HG03095 (cell line): ENCODE measurements at regions not wholly inside any gene's neighbourhood (a gene's known extent, or its start where the extent isn't known, plus 50 kb on each side); places are given as distances from the start of the nearest gene placed in this dataset.

ENCODE experiments used
- ATAC-seq: cut with Tn5 transposase; IDR thresholded peaks from one replicate; pipeline ENCODE4 v1.9.1; 2021; ENCODE audit warnings: moderate library complexity; ENCODE audit not compliant: unreplicated experiment

DNA sequence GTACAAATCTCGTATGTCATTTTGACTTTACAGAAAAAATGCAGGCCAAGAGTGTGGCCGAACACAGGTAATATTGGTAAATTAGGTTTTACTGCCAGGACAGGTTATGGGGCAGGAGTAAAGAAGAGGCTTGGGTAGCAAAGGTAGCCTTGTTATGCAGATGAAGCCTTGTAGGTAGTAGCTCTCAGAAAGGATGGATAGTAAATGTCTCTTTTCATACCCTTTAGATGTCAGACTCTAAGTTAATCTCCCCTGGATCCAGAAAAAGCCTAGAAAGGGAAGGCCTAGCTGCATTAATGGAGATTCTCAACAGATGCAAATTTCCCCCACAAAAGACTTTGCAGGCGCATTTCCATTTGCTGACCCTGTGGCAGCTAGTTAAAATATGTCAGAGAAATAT is 1445.1 kb upstream of the CADM2 start:
- no peak for ATAC-seq

DNA sequence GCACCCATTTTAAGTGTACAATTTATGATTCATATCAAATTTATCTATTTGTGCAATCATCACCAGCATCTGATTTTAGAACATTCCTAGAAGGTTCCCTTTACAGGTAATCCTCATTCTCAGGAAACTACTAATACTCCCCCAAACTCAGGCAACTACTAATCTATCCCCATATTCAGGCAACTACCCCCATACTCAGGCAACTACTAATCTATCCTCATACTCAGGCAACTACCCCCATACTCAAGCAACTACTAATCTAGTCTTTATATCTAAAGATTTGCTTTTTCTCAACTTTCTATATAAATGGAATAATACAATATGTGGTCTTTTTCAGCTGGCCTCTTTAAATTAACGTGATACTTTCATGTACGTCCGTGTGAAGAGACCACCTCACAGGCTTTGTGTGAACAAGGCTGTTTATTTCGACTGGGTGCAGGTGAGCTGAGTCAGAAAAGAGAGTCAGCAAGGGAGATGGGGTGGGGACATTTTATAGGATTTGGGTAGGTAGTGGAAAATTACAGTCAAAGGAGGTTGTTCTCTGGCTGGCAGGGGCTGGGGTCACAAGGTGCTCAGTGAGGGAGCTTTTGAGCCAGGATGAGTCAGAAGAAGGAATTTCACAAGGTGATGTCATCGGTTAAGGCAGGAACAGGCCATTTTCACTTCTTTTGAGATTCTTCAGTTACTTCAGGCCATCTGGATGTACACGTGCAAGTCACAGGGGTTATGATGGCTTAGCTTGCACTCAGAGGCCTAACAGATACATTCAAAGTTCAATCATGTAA is 1444.5 kb upstream of the CADM2 start:
- ATAC-seq, result no peak

DNA sequence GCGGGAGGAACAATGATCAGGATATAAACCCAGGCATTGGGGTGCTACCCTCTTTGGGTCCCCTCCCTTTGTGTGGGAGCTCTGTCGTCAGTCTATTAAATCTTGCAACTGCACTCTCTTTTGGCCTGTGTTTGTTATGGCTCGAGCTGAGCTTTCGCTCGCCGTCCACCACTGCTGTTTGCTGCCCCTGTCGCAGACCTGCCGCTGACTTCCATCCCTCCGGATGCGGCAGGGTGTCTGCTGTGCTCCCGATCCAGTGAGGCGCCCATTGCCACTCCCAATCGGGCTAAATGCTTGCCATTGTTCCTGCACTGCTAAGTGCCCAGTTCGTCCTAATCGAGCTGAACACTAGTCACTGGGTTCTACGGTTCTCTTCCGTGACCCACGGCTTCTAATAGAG is 1443.7 kb upstream of the CADM2 start:
- no peak for ATAC-seq

- peak; percentile 70 for ATAC-seq
Measured at GRCh38 chr3:83523470-83524073, 1435.2 kb upstream of the CADM2 start.

GRCh38 chr3:83524901-83525300 is 1433.9 kb upstream of the CADM2 start:
- no peak for ATAC-seq

DNA sequence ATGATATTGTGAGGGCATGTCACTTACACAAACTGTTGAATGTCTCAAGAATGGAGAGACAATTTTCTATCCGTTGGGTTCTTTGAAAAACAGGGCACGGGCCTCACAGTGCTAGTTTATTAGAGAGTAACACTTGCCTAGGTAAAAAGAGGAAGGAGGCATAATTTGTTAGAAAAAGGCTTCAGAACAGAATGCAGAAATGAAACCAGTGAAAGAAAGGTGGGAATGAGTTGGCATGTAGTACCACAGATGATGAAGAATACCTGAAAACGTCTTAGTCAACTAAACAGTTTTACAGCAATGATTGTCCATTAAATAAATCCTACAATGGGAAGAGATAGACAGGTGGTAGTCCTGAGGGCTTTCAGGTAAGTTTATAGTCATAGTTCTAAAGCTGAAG is 1399.7 kb upstream of the CADM2 start:
- no peak for ATAC-seq

DNA sequence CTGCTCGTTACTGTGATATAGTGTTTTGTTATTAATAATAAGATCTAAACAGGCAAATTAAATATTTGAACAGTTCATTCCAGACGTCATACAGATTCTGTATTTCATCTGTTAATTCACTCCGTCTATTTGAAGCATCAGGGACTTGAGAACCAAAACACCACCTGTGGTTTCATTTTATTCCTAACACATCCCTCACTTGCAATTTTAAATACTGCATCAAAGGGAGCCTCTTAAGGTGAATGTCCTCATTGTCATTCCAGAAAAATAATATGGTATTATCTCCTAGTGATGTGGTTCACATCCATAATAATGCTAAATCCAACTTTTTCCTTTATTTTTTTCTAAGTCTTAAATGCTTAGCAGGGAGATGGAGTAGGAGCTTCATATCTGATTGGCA is 1390.9 kb upstream of the CADM2 start:
- ATAC-seq, result no peak

DNA sequence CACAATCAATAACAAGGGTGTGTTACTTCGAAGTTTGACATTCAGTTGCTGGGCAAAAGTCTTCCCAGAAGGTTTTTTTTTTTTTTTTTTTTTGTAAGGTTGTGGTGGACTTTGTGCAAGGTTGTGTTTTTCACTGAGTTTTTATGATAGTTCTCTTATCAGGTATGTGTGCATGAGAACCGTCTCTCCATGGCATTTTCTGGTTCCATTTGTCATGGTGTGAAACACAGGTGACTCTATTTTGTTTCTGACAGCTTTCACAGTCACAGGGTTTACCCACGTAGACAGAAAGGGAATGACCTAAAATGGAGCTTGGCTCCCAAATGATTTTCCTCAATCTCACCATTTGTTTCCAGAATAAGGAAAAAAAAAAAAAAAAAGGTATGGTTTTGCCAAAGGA is 1377.2 kb upstream of the CADM2 start:
- ATAC-seq, result no peak

- no peak for ATAC-seq
Measured at GRCh38 chr3:83601704-83602103, 1357.1 kb upstream of the CADM2 start.

- no peak for ATAC-seq
Measured at GRCh38 chr3:83622526-83622925, 1336.3 kb upstream of the CADM2 start.

GRCh38 chr3:83625261-83625660 is 1333.5 kb upstream of the CADM2 start:
- ATAC-seq, result no peak

GRCh38 chr3:83628471-83628870 is 1330.3 kb upstream of the CADM2 start:
- no peak for ATAC-seq

- ATAC-seq, result no peak
Measured at GRCh38 chr3:83632526-83632925, 1326.3 kb upstream of the CADM2 start.

DNA sequence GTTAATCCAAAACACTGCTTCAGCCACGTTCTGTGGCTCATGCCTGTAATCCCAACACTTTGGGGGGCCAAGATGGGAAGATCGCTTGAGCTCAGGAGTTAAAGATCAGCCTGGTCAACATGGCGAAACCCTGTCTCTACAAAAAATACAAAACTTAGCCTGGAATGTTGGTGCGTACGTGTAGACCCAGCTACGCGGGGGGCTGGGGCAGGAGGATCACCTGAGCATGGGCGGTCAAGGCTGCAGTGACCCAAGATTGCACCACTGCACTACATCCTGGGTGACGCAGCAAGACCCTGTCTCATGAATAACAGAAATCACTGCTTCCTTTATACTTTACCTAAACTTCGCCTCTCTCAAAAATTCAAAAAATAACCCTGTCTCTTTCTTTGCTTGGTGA is 1325.0 kb upstream of the CADM2 start:
- ATAC-seq, result no peak

- ATAC-seq, result no peak
Measured at GRCh38 chr3:83649692-83650091, 1309.1 kb upstream of the CADM2 start.

GRCh38 chr3:83655083-83655482 is 1303.7 kb upstream of the CADM2 start:
- ATAC-seq, result no peak

- ATAC-seq, result no peak
Measured at GRCh38 chr3:83662381-83662960, 1296.3 kb upstream of the CADM2 start.

GRCh38 chr3:83670416-83670815 is 1288.4 kb upstream of the CADM2 start:
- ATAC-seq, result no peak

DNA sequence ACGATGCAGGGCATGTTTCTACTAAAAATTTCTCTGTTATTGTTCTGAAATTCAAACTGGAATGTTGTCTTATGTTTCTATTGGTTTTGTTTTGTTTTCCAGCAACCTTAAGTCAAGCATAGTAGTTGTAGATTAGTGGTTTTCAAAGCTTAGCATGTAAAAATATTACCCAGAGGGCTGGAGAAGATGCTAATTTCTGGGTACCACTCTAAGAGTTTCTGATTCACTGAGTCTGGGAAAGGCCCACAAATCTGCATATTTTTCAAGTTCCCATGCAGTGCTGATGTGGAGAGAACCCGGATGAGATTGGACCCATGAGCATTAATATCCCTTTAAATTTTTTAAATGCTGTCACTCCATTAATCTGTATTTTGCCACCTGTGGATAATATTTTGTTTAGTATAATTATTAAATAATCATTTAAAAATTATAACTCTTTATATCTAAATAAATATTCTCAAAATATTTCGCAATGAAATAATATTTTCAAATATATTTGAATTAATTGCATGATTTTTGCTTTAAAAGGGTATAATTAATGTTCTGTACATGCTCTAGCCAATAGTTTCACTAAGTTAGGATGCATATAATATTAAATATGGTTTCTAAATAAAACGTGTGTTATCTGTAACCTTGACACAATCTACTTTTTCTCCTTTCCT is 1274.7 kb upstream of the CADM2 start:
- no peak for ATAC-seq

GRCh38 chr3:83706669-83707068 is 1252.1 kb upstream of the CADM2 start:
- ATAC-seq, result no peak

GRCh38 chr3:83715307-83715706 is 1243.5 kb upstream of the CADM2 start:
- no peak for ATAC-seq

DNA sequence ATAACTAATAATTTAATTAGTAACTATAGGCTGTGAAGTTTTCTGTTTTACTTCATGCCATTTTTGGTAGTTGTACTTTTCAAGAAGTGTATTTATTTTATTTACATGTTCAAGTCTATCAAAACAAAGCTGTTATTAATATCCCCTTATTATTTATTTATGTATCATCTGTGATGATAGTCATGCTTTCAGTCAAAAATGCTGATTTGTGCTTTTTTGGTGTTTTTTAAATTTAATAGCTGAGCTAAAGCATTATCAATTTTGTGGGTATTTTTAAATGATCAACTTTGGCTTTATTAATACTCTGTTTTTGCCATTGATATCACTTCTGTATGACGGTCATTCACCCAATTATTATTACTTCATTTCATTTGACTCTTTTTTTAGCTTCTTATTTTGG is 1229.2 kb upstream of the CADM2 start:
- ATAC-seq, result no peak
